ENCODE measurements at regions not wholly inside any gene's neighbourhood (a gene's known extent, or its start where the extent isn't known, plus 50 kb on each side); places are given as distances from the start of the nearest gene placed in this dataset.

- TF ChIP-seq CTCF (conservative IDR thresholded peaks at IDR 0.05; ENCODE audit: low read depth, low read length) = no peak
- no peak for DNase-seq (ENCODE audit: low read depth)
- no peak overlapping the region for H3K4me3 ChIP-seq (ENCODE audit: low read length)
These were observed 88.4 kb upstream of the ADRA1B start for GRCh38 chr5:159827861-159828260.

GRCh38 chr5:159832073-159832472 is 84.2 kb upstream of the ADRA1B start:
- TF ChIP-seq CTCF (conservative IDR thresholded peaks at IDR 0.05; ENCODE audit: low read depth, low read length) = no peak
- DNase-seq (ENCODE audit: low read depth) = no peak
- no peak overlapping the region for H3K4me3 ChIP-seq (ENCODE audit: low read length)

- peak; percentile 14 for TF ChIP-seq CTCF (conservative IDR thresholded peaks at IDR 0.05; ENCODE audit: low read depth, low read length)
- no peak overlapping the region for H3K4me3 ChIP-seq (ENCODE audit: low read length)
These were observed 83.2 kb upstream of the ADRA1B start for GRCh38 chr5:159833088-159833487.

GRCh38 chr5:159833846-159834245 is 82.4 kb upstream of the ADRA1B start:
- no peak for TF ChIP-seq CTCF (conservative IDR thresholded peaks at IDR 0.05; ENCODE audit: low read depth, low read length)
- no peak for DNase-seq (ENCODE audit: low read depth)
- H3K4me3 ChIP-seq (ENCODE audit: low read length) = no peak overlapping the region

More at GRCh38 chr5:159833088-159833487, 83.2 kb upstream of the ADRA1B start:
- no peak for DNase-seq (ENCODE audit: low read depth)

GRCh38 chr5:159835548-159835947 is 80.7 kb upstream of the ADRA1B start:
- TF ChIP-seq CTCF (conservative IDR thresholded peaks at IDR 0.05; ENCODE audit: low read depth, low read length) = no peak
- no peak for DNase-seq (ENCODE audit: low read depth)
- H3K4me3 ChIP-seq (ENCODE audit: low read length) = no peak overlapping the region

GRCh38 chr5:159836691-159837090 is 79.6 kb upstream of the ADRA1B start:
- no peak overlapping the region for H3K4me3 ChIP-seq (ENCODE audit: low read length)
- DNase-seq (ENCODE audit: low read depth) = no peak
- TF ChIP-seq CTCF (conservative IDR thresholded peaks at IDR 0.05; ENCODE audit: low read depth, low read length) = no peak

GRCh38 chr5:159837860-159838259 is 78.4 kb upstream of the ADRA1B start:
- no peak for TF ChIP-seq CTCF (conservative IDR thresholded peaks at IDR 0.05; ENCODE audit: low read depth, low read length)
- no peak for DNase-seq (ENCODE audit: low read depth)
- no peak overlapping the region for H3K4me3 ChIP-seq (ENCODE audit: low read length)

Data from retinal pigment epithelial cell (primary cell).